H1 (cell line): ENCODE measurements at regions not wholly inside any gene's neighbourhood (a gene's known extent, or its start where the extent isn't known, plus 50 kb on each side); places are given as distances from the start of the nearest gene placed in this dataset.

Experiments used
- EZH2 ChIP-seq: fragments of 200-600 bp; sonication (generic); IDR thresholded peaks from 2 replicates; pipeline ENCODE4 v1.7.1; 2012; ENCODE audit warnings: low read depth, mild to moderate bottlenecking, moderate library complexity, low read length, inconsistent platforms; ENCODE audit not compliant: severe bottlenecking
- FOSL1 ChIP-seq: IDR thresholded peaks from 2 replicates; pipeline ENCODE4 v1.6.1; 2011; ENCODE audit warnings: mild to moderate bottlenecking, low read depth, low read length, moderate library complexity; ENCODE audit not compliant: insufficient read depth
- GABPA ChIP-seq: IDR thresholded peaks from 2 replicates; pipeline ENCODE4 v1.6.1; 2011; ENCODE audit warnings: mild to moderate bottlenecking, low read length, moderate library complexity, borderline replicate concordance; ENCODE audit not compliant: insufficient read depth

DNA sequence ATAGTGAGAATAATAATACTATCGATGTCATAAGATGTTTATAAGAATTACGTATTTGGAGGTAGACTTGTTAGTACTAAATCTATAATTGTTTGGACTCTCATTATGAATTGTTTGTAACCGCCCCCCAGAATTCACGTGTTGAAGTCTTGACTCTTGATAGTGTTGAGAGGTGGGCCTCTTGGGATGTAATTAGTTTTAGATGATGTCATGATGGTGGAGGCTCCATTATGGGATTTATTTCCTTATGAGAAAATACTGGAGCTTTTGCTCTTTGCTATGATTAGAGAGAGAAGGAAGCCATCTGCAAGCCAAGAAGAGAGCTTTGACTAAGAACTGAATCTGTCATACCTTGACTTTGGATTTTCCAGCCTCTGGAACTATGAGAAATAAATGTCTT, 142.2 kb downstream of the PRDM9 start:
- no peak for TF ChIP-seq FOSL1
- TF ChIP-seq EZH2, result no peak
- no peak for TF ChIP-seq GABPA
